Right ventricle myocardium inferior (tissue), 1 donor: ENCODE measurements at regions not wholly inside any gene's neighbourhood (a gene's known extent, or its start where the extent isn't known, plus 50 kb on each side); places are given as distances from the start of the nearest gene placed in this dataset.

Source experiments
- ATAC-seq: fragments of 200-7000 bp; cut with Tn5 transposase; one replicate; pipeline ENCODE4 v1.9.1; 2020; ENCODE audit warnings: mild to moderate bottlenecking, moderate library complexity
- DNase-seq: peaks from one replicate; pipeline ENCODE4 v3.0.0; 2021; ENCODE audit errors: missing footprints
- intact Hi-C: fragments of 100-400 bp; cut with DNase I; formaldehyde crosslinking; loops from one replicate; pipeline ENCODE4 v1.11.0; 2022
- donor health status: DM: no; HTN: yes; CAD: no; lungs with severe emphysema.

GRCh38 chr13:105994340-105994739 is 541.1 kb downstream of the EFNB2 start:
- DNase-seq (no peak), ATAC-seq (no peak)
- intact Hi-C loops, result no loop called here

GRCh38 chr13:105991622-105992277 is 543.7 kb downstream of the EFNB2 start:
- DNase-seq (no peak), ATAC-seq (peak; percentile 44)
- intact Hi-C loops, result no loop called here

DNA sequence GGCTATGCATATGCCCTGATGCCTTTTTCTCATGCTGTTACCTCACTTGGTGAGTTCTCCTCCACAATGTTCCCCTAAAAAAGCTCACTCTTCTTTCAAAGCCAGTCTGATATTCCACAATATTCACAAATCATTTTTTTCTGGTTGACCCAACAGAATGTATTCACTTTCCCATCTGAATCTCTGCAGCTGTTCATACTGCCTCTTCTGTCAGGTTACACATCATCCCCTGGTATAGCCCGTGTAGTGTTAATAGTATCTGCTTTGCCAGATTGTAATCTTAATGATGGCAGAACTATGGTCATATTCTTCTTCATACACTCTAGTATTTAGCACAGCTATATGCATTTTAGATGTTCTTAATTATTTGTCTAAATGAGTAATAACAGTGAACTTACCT is 544.3 kb downstream of the EFNB2 start:
- DNase-seq, result no peak
- no peak for ATAC-seq
- intact Hi-C loops, result no loop called here

GRCh38 chr13:105990256-105990958 is 545.1 kb downstream of the EFNB2 start:
- no peak for ATAC-seq
- intact Hi-C loops, result no loop called here
- DNase-seq, result no peak

- intact Hi-C loops, result no loop called here
- ATAC-seq (no peak), DNase-seq (no peak)
Measured at GRCh38 chr13:105984646-105985045, 550.8 kb downstream of the EFNB2 start.

GRCh38 chr13:105984236-105984635 is 551.2 kb downstream of the EFNB2 start:
- no peak for DNase-seq
- intact Hi-C loops, result no loop called here
- ATAC-seq, result no peak

GRCh38 chr13:105982219-105982930 is 553.1 kb downstream of the EFNB2 start:
- no peak for DNase-seq
- ATAC-seq, result no peak
- intact Hi-C loops, result no loop called here

DNA sequence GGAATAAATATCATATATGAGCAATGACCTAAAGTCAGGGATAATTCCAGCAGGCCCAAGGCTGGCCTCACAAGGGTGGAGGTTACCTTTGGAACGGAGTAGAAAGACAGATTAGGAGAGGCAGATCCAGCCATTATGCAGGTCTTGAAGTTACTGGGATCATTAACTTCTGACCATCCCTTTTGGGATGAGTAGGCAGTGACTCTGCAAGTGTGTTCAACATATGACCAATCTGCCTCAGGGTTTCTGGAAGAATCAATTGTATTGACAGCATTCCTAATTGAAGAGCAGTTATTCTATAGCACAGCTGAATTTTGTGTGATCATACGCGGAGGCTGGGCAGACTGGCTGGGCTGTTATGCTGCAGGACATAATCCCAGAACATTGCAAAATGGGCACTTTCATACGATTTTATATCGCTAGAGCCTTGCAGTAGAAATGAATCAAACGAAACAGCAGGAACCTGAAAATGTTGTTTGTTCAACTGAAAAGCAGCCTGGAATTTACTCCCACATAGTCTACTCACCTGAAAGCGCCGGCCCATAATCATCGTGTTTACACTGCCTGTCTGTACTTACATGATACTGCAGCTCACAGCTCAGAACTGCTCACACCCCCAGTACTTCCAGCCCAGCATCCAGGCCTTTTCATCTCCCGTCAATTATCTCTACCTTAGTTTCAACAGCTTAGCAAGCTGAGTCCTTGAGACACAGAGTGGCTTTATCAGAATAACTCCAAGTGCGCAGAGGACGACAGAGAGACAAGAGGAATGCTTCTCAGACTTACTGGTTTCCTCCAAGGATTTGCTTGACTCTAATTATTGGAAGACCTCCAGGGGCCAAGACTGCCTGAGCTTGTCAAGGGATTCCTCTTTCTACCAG is 556.1 kb downstream of the EFNB2 start:
- DNase-seq (no peak), ATAC-seq (no peak)
- intact Hi-C loops, result no loop called here

DNA sequence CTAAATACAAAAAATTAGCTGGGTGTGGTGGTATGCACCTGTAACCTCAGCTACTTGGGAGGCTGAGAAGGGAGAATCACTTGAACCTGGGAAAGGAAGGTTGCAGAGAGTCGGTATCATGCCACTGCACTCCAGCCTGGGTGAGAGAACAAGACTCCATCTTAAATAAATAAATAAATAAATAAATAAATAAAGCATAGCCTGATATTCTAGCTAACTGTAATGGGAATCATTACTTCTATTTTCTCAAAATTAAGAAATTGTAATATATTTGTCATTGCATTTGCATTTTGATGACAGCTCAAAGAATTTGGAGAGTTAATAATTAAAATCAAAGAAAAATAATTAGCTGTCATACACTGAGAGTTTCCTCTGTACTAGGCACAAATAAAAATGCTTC is 561.1 kb downstream of the EFNB2 start:
- ATAC-seq (no peak), DNase-seq (no peak)
- intact Hi-C loops, result no loop called here

GRCh38 chr13:105972811-105973590 is 562.5 kb downstream of the EFNB2 start:
- intact Hi-C loops, result no loop called here
- DNase-seq, result no peak
- no peak for ATAC-seq

DNA sequence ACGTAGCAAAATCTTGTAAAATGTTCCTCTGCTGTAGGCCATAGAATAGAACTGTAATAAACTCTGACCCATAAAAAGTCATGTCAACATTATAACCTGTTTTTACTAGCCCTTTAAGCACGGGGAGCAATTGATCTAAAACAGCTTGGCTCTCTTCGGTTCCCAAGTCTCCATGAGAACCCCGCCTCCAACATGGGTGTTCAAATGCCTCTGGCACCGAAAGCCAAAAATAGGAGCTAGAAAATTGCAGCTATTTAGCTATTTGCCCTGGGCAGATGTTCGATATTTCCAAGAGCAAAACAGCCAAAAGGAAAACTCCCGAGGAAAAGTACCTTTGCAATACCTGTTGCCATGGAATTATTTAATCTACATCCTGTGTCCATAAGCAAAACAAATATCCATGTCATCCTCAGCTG is 563.1 kb downstream of the EFNB2 start:
- intact Hi-C loops, result no loop called here
- ATAC-seq (no peak), DNase-seq (no peak)

DNA sequence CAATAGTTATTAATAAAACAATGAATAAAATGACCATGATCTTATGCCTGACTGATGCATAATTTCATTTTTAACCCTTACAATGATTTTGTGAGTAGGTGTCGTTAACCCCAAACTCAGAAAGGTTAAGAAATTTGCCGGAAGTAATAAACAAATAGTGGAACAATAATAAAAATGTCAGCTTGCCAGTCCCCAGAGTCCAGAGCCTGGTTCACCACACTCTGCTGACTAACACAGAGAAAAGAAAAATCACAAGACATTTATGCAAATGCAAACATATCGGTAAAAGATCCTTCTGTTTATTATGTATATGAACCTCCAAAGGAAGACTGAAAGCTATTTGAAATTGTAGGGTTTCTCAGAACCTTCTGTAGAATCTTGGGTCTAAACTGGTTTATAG is 563.7 kb downstream of the EFNB2 start:
- DNase-seq (no peak), ATAC-seq (no peak)
- intact Hi-C loops, result no loop called here

GRCh38 chr13:105971312-105971711 is 564.1 kb downstream of the EFNB2 start:
- ATAC-seq (no peak), DNase-seq (no peak)
- intact Hi-C loops, result no loop called here

DNA sequence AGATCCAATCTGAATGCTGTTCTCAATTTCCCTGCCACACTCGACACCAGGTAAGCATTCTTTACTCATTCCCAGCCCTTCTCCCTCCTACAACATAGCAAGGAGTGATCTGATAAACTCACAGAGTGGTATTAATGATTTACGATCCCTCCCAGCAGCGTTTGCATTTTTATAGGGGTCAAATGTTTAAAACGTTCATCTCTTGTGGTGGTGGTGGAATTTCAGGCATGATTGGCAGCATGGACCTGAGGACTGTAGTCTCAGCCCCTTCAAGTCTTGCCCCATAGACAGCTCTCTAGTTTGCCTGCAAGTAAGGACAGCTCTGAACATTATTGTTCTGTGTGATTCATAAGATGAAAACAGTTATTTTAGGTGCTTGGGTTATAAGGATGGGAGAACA is 565.7 kb downstream of the EFNB2 start:
- ATAC-seq (no peak), DNase-seq (no peak)
- intact Hi-C loops, result no loop called here

- ATAC-seq (no peak), DNase-seq (no peak)
- intact Hi-C loops, result no loop called here
Measured at GRCh38 chr13:105965910-105966309, 569.6 kb downstream of the EFNB2 start.

DNA sequence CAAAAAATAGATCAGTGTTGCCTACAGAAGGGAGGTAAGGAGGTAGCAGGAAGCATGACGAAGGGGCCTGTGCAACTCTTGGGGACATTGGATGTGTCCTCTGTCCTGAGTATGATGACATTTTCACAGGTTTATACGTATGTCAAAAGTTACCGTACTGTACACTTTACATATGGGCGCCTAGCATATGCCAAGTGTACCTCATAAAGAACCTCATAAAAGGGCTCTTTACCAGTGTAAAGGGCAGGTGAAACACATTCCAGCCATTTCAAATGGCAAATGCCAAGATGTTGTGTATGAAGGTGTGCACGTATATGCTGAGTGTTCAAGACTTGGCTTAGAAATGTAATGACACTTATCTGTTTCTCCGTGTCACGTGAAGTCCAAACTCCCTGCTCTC is 573.4 kb downstream of the EFNB2 start:
- ATAC-seq (no peak), DNase-seq (no peak)
- intact Hi-C loops, result no loop called here

GRCh38 chr13:105961438-105961837 is 574.0 kb downstream of the EFNB2 start:
- DNase-seq, result no peak
- intact Hi-C loops, result no loop called here
- ATAC-seq, result no peak

- ATAC-seq, result no peak
- no peak for DNase-seq
- intact Hi-C loops, result no loop called here
Measured at GRCh38 chr13:105960326-105960725, 575.1 kb downstream of the EFNB2 start.

- intact Hi-C loops, result no loop called here
- DNase-seq, result no peak
- no peak for ATAC-seq
Measured at GRCh38 chr13:105959876-105960275, 575.6 kb downstream of the EFNB2 start.
